HUES64 (cell line): ENCODE measurements at regions not wholly inside any gene's neighbourhood (a gene's known extent, or its start where the extent isn't known, plus 50 kb on each side); places are given as distances from the start of the nearest gene placed in this dataset.
"Not testable (repeated sequence)": the region's sequence is repeated elsewhere in the genome, so short reads cannot be mapped to it uniquely, and the experiment has no call there.

Source experiments
- H3K27ac ChIP-seq: 2 replicates; pipeline ENCODE4 v1.7.0; 2013; ENCODE audit warnings: low read depth, low read length, inconsistent platforms
- H3K27me3 ChIP-seq: 2 replicates; pipeline ENCODE4 v1.6.1; 2013; ENCODE audit warnings: mild to moderate bottlenecking, low read length; ENCODE audit not compliant: insufficient read depth
- H3K36me3 ChIP-seq: 2 replicates; pipeline ENCODE4 v1.6.1; 2013; ENCODE audit warnings: mild to moderate bottlenecking, low read length; ENCODE audit not compliant: insufficient read depth
- H3K4me1 ChIP-seq: 2 replicates; pipeline ENCODE4 v1.6.1; 2013; ENCODE audit warnings: mild to moderate bottlenecking, low read length, moderate library complexity; ENCODE audit not compliant: insufficient read depth
- H3K4me3 ChIP-seq: 2 replicates; pipeline ENCODE4 v1.5.1; 2013; ENCODE audit warnings: mild to moderate bottlenecking, low read length, moderate library complexity
- H3K9ac ChIP-seq: 2 replicates; pipeline ENCODE4 v1.6.1; 2013; ENCODE audit warnings: mild to moderate bottlenecking, low read depth, low read length
- H3K9me3 ChIP-seq: 2 replicates; pipeline ENCODE4 v1.6.1; 2013; ENCODE audit warnings: low read depth, low read length; ENCODE audit not compliant: insufficient read depth
- WGBS: fragments of 150-250, 120-280 bp; methylation state at CpG from one replicate; pipeline ENCODE4 v1.1.7; 2013; ENCODE audit warnings: missing lambda C conversion rate; 5-methylcytosine and 5-hydroxymethylcytosine counted together

GRCh38 chr7:109637428-109637990 lies 1067.8 kb downstream of the DNAJB9 start:
- WGBS: 95% methylated on average over 4 of the region's 4 CpGs
- H3K9me3 ChIP-seq: peaks cover 6% of the 10 kb centered on the region; the same call in 1 of the 2 replicates
- H3K4me3 ChIP-seq: no peak overlapping the region
- H3K9ac ChIP-seq: no peak overlapping the region
- no peaks in the 10 kb centered on the region for H3K36me3 ChIP-seq
- no peak overlapping the region for H3K27ac ChIP-seq
- 0 out of 2 replicates have a peak, but pooled peaks cover 5% of the 10 kb centered on the region for H3K4me1 ChIP-seq
- no peaks in the 10 kb centered on the region for H3K27me3 ChIP-seq

- Histone ChIP-seq H3K9me3 (no peaks in the 10 kb centered on the region), H3K36me3 (no peaks in the 10 kb centered on the region), H3K27ac (no peak overlapping the region), H3K9ac (no peak overlapping the region), H3K27me3 (no peaks in the 10 kb centered on the region), H3K4me3 (no peak overlapping the region), H3K4me1 (0 out of 2 replicates have a peak, but pooled peaks cover 5% of the 10 kb centered on the region)
- WGBS: 90% methylated on average over 2 of the region's 2 CpGs
Measured at GRCh38 chr7:109638321-109638720, 1068.6 kb downstream of the DNAJB9 start.

GRCh38 chr7:109639561-109639960 lies 1069.9 kb downstream of the DNAJB9 start:
- no peak overlapping the region for H3K27ac ChIP-seq
- H3K27me3 ChIP-seq: no peaks in the 10 kb centered on the region
- H3K4me1 ChIP-seq: 0 out of 2 replicates have a peak, but pooled peaks cover 5% of the 10 kb centered on the region
- no peak overlapping the region for H3K4me3 ChIP-seq
- no peaks in the 10 kb centered on the region for H3K9me3 ChIP-seq
- no peak overlapping the region for H3K9ac ChIP-seq
- H3K36me3 ChIP-seq: no peaks in the 10 kb centered on the region

GRCh38 chr7:109641445-109641844 lies 1071.8 kb downstream of the DNAJB9 start:
- Histone ChIP-seq H3K4me1 (0 out of 2 replicates have a peak, but pooled peaks cover 5% of the 10 kb centered on the region), H3K9me3 (no peaks in the 10 kb centered on the region), H3K36me3 (no peaks in the 10 kb centered on the region), H3K27ac (no peak overlapping the region), H3K4me3 (no peak overlapping the region), H3K9ac (no peak overlapping the region), H3K27me3 (no peaks in the 10 kb centered on the region)
- 95% methylated on average over 7 of the region's 7 CpGs for WGBS

- Histone ChIP-seq H3K9ac (no peak overlapping the region), H3K27me3 (no peaks in the 10 kb centered on the region), H3K4me1 (no peaks in the 10 kb centered on the region), H3K27ac (no peak overlapping the region), H3K36me3 (no peaks in the 10 kb centered on the region), H3K9me3 (no peaks in the 10 kb centered on the region), H3K4me3 (no peak overlapping the region)
- 96% methylated on average over 7 of the region's 7 CpGs for WGBS
Measured at GRCh38 chr7:109646124-109646523, 1076.5 kb downstream of the DNAJB9 start.

GRCh38 chr7:109646594-109646993 lies 1076.9 kb downstream of the DNAJB9 start:
- not testable (repeated sequence) for H3K4me1 ChIP-seq, H3K4me3 ChIP-seq, H3K27ac ChIP-seq, H3K9ac ChIP-seq, H3K27me3 ChIP-seq, H3K9me3 ChIP-seq, H3K36me3 ChIP-seq
- 94% methylated on average over 5 of the region's 5 CpGs for WGBS

GRCh38 chr7:109647263-109647662 lies 1077.6 kb downstream of the DNAJB9 start:
- not testable (repeated sequence) for H3K27ac ChIP-seq, H3K9ac ChIP-seq, H3K9me3 ChIP-seq, H3K4me1 ChIP-seq, H3K27me3 ChIP-seq, H3K4me3 ChIP-seq, H3K36me3 ChIP-seq
- WGBS: 97% methylated on average over 3 of the region's 3 CpGs

GRCh38 chr7:109659261-109659660 lies 1089.6 kb downstream of the DNAJB9 start:
- H3K4me3 ChIP-seq: no peak overlapping the region
- no peaks in the 10 kb centered on the region for H3K36me3 ChIP-seq
- no CpG with 5 or more reads among the region's 2 CpGs for WGBS
- no peaks in the 10 kb centered on the region for H3K9me3 ChIP-seq
- no peaks in the 10 kb centered on the region for H3K27me3 ChIP-seq
- H3K27ac ChIP-seq: no peak overlapping the region
- no peaks in the 10 kb centered on the region for H3K4me1 ChIP-seq
- H3K9ac ChIP-seq: no peak overlapping the region

GRCh38 chr7:109660401-109660800 lies 1090.7 kb downstream of the DNAJB9 start:
- no peaks in the 10 kb centered on the region for H3K9me3 ChIP-seq
- no peak overlapping the region for H3K9ac ChIP-seq
- no peak overlapping the region for H3K27ac ChIP-seq
- no peaks in the 10 kb centered on the region for H3K27me3 ChIP-seq
- H3K4me1 ChIP-seq: no peaks in the 10 kb centered on the region
- H3K4me3 ChIP-seq: no peak overlapping the region
- no peaks in the 10 kb centered on the region for H3K36me3 ChIP-seq
- 95% methylated on average over 4 of the region's 4 CpGs for WGBS

GRCh38 chr7:109663806-109664205 lies 1094.1 kb downstream of the DNAJB9 start:
- H3K9ac ChIP-seq: no peak overlapping the region
- H3K9me3 ChIP-seq: no peaks in the 10 kb centered on the region
- H3K4me1 ChIP-seq: no peaks in the 10 kb centered on the region
- no peak overlapping the region for H3K27ac ChIP-seq
- H3K36me3 ChIP-seq: no peaks in the 10 kb centered on the region
- H3K27me3 ChIP-seq: no peaks in the 10 kb centered on the region
- 93% methylated on average over 3 of the region's 3 CpGs for WGBS
- H3K4me3 ChIP-seq: no peak overlapping the region

- H3K27ac ChIP-seq, H3K9ac ChIP-seq, H3K4me3 ChIP-seq, H3K9me3 ChIP-seq, H3K36me3 ChIP-seq, H3K27me3 ChIP-seq, H3K4me1 ChIP-seq: not testable (repeated sequence)
- no CpG with 5 or more reads among the region's 2 CpGs for WGBS
Measured at GRCh38 chr7:109687269-109687668, 1117.6 kb downstream of the DNAJB9 start.

GRCh38 chr7:109692613-109693012 lies 1122.9 kb downstream of the DNAJB9 start:
- not testable (repeated sequence) for H3K27ac ChIP-seq, H3K36me3 ChIP-seq, H3K9ac ChIP-seq, H3K4me1 ChIP-seq, H3K27me3 ChIP-seq, H3K4me3 ChIP-seq
- 74% methylated on average over 4 of the region's 4 CpGs for WGBS
- peaks cover 18% of the 10 kb centered on the region for H3K9me3 ChIP-seq
